HG03442 (cell line): ENCODE measurements at regions not wholly inside any gene's neighbourhood (a gene's known extent, or its start where the extent isn't known, plus 50 kb on each side); places are given as distances from the start of the nearest gene placed in this dataset.
"Not testable (repeated sequence)": the region's sequence is repeated elsewhere in the genome, so short reads cannot be mapped to it uniquely, and the experiment has no call there.

Experiments
- ATAC-seq: cut with Tn5 transposase; IDR thresholded peaks from one replicate; pipeline ENCODE4 v1.9.1; 2021; ENCODE audit warnings: mild to moderate bottlenecking, moderate library complexity; ENCODE audit not compliant: unreplicated experiment

GRCh38 chr16:21532996-21533395 is 66.4 kb upstream of the METTL9 start:
- not testable (repeated sequence) for ATAC-seq

- not testable (repeated sequence) for ATAC-seq
Observed at GRCh38 chr16:21533474-21533873, 65.9 kb upstream of the METTL9 start.

- ATAC-seq: not testable (repeated sequence)
Observed at GRCh38 chr16:21534561-21534960, 64.8 kb upstream of the METTL9 start.

- ATAC-seq: not testable (repeated sequence)
Observed at GRCh38 chr16:21535201-21535600, 64.2 kb upstream of the METTL9 start.

GRCh38 chr16:21536740-21537139 is 62.6 kb upstream of the METTL9 start:
- not testable (repeated sequence) for ATAC-seq

- ATAC-seq: not testable (repeated sequence)
Observed at GRCh38 chr16:21537598-21537997, 61.8 kb upstream of the METTL9 start.

- not testable (repeated sequence) for ATAC-seq
Observed at GRCh38 chr16:21539107-21539618, 60.2 kb upstream of the METTL9 start.

- ATAC-seq: peak; percentile 63
Observed at GRCh38 chr16:21540770-21541433, 58.5 kb upstream of the METTL9 start.

GRCh38 chr16:21541611-21542051 is 57.7 kb upstream of the METTL9 start:
- ATAC-seq: not testable (repeated sequence)

- ATAC-seq: not testable (repeated sequence)
Observed at GRCh38 chr16:21542075-21542474, 57.3 kb upstream of the METTL9 start.

GRCh38 chr16:21542491-21543124 is 56.8 kb upstream of the METTL9 start:
- not testable (repeated sequence) for ATAC-seq

- ATAC-seq: not testable (repeated sequence)
Observed at GRCh38 chr16:21543151-21543836, 56.1 kb upstream of the METTL9 start.

- ATAC-seq: not testable (repeated sequence)
Observed at GRCh38 chr16:21545664-21546326, 53.6 kb upstream of the METTL9 start.

GRCh38 chr16:21549396-21549795 is 50.0 kb upstream of the METTL9 start:
- not testable (repeated sequence) for ATAC-seq
